ENCODE measurements at regions not wholly inside any gene's neighbourhood (a gene's known extent, or its start where the extent isn't known, plus 50 kb on each side); places are given as distances from the start of the nearest gene placed in this dataset.

GRCh38 chr11:96736601-96737000 is 346.8 kb downstream of the JRKL start:
- TF ChIP-seq, protein P1, sequence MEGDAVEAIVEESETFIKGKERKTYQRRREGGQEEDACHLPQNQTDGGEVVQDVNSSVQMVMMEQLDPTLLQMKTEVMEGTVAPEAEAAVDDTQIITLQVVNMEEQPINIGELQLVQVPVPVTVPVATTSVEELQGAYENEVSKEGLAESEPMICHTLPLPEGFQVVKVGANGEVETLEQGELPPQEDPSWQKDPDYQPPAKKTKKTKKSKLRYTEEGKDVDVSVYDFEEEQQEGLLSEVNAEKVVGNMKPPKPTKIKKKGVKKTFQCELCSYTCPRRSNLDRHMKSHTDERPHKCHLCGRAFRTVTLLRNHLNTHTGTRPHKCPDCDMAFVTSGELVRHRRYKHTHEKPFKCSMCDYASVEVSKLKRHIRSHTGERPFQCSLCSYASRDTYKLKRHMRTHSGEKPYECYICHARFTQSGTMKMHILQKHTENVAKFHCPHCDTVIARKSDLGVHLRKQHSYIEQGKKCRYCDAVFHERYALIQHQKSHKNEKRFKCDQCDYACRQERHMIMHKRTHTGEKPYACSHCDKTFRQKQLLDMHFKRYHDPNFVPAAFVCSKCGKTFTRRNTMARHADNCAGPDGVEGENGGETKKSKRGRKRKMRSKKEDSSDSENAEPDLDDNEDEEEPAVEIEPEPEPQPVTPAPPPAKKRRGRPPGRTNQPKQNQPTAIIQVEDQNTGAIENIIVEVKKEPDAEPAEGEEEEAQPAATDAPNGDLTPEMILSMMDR (IDR thresholded peaks at IDR 0.05; ENCODE audit: low read depth, low read length, missing input control): no peak
- TF ChIP-seq SP1 (IDR thresholded peaks at IDR 0.05) (no peak), GABPA (IDR thresholded peaks at IDR 0.05 in 1 of 2, conservative IDR thresholded peaks at IDR 0.05 in 1 of 2) (no peak)
- TF ChIP-seq, protein P2, sequence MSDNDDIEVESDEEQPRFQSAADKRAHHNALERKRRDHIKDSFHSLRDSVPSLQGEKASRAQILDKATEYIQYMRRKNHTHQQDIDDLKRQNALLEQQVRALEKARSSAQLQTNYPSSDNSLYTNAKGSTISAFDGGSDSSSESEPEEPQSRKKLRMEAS (IDR thresholded peaks at IDR 0.05): no peak
- TF ChIP-seq, protein P3, sequence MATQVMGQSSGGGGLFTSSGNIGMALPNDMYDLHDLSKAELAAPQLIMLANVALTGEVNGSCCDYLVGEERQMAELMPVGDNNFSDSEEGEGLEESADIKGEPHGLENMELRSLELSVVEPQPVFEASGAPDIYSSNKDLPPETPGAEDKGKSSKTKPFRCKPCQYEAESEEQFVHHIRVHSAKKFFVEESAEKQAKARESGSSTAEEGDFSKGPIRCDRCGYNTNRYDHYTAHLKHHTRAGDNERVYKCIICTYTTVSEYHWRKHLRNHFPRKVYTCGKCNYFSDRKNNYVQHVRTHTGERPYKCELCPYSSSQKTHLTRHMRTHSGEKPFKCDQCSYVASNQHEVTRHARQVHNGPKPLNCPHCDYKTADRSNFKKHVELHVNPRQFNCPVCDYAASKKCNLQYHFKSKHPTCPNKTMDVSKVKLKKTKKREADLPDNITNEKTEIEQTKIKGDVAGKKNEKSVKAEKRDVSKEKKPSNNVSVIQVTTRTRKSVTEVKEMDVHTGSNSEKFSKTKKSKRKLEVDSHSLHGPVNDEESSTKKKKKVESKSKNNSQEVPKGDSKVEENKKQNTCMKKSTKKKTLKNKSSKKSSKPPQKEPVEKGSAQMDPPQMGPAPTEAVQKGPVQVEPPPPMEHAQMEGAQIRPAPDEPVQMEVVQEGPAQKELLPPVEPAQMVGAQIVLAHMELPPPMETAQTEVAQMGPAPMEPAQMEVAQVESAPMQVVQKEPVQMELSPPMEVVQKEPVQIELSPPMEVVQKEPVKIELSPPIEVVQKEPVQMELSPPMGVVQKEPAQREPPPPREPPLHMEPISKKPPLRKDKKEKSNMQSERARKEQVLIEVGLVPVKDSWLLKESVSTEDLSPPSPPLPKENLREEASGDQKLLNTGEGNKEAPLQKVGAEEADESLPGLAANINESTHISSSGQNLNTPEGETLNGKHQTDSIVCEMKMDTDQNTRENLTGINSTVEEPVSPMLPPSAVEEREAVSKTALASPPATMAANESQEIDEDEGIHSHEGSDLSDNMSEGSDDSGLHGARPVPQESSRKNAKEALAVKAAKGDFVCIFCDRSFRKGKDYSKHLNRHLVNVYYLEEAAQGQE (IDR thresholded peaks at IDR 0.05): no peak
